Neuronal stem cell (in vitro differentiated cells): ENCODE measurements at regions not wholly inside any gene's neighbourhood (a gene's known extent, or its start where the extent isn't known, plus 50 kb on each side); places are given as distances from the start of the nearest gene placed in this dataset.

Source experiments
- DNase-seq: peaks from one replicate; pipeline ENCODE4 v3.0.0-alpha.2; 2013; ENCODE audit warnings: low spot score
- H2AFZ ChIP-seq: one replicate; pipeline ENCODE4 v1.6.1; 2013; ENCODE audit warnings: mild to moderate bottlenecking, low read length, inconsistent platforms
- H2AK5ac ChIP-seq: 2 replicates; pipeline ENCODE4 v1.6.1; 2013; ENCODE audit warnings: low read depth, mild to moderate bottlenecking, inconsistent platforms, low read length, moderate library complexity, mixed read lengths
- H2BK120ac ChIP-seq: 2 replicates; pipeline ENCODE4 v1.6.1; 2013; ENCODE audit warnings: low read depth, mild to moderate bottlenecking, inconsistent platforms, low read length, moderate library complexity, mixed read lengths
- H2BK12ac ChIP-seq: one replicate; pipeline ENCODE4 v1.6.1; 2013; ENCODE audit warnings: low read length, inconsistent platforms
- H2BK15ac ChIP-seq: 2 replicates; pipeline ENCODE4 v1.6.1; 2013; ENCODE audit warnings: mild to moderate bottlenecking, low read length, inconsistent platforms, mixed read lengths
- H2BK5ac ChIP-seq: one replicate; pipeline ENCODE4 v1.6.1; 2013; ENCODE audit warnings: inconsistent platforms, mild to moderate bottlenecking, low read length, moderate library complexity
- H3K14ac ChIP-seq: one replicate; pipeline ENCODE4 v1.6.1; 2013; ENCODE audit warnings: low read length, inconsistent platforms
- H3K18ac ChIP-seq: 2 replicates; pipeline ENCODE4 v1.6.1; 2013; ENCODE audit warnings: low read length, inconsistent platforms
- H3K23ac ChIP-seq: 2 replicates; pipeline ENCODE4 v1.6.1; 2013; ENCODE audit warnings: low read depth, mild to moderate bottlenecking, mixed read lengths, low read length, inconsistent platforms; ENCODE audit not compliant: poor library complexity
- H3K27ac ChIP-seq: replicated peaks from 3 replicates; pipeline ENCODE4 v1.5.1; 2013; ENCODE audit warnings: low read length, inconsistent platforms
- H3K27me3 ChIP-seq, 3 experiments: 2 replicates each; pipeline ENCODE4 v1.6.1; 2013; ENCODE audit warnings: low read length in 3 of 3, mild to moderate bottlenecking in 2 of 3, inconsistent platforms in 1 of 3, low read depth in 1 of 3, mixed read lengths in 1 of 3, moderate library complexity in 1 of 3; ENCODE audit not compliant: control insufficient read depth in 3 of 3, insufficient read depth in 3 of 3
- H3K36me3 ChIP-seq, 2 donors: replicated peaks in 1 of 2; 2 replicates each; pipeline ENCODE4 v1.6.1; 2013; ENCODE audit warnings: low read length in 2 of 2; ENCODE audit not compliant: control insufficient read depth in 2 of 2, insufficient read depth in 2 of 2
- H3K4ac ChIP-seq: 2 replicates; pipeline ENCODE4 v1.6.1; 2013; ENCODE audit warnings: inconsistent platforms, mild to moderate bottlenecking, low read length, moderate library complexity
- H3K4me1 ChIP-seq, 2 donors: 1 replicate in 1 of 2; 2 replicates in 1 of 2; pipeline ENCODE4 v1.6.1; 2013; ENCODE audit warnings: low read length in 2 of 2, low read depth in 1 of 2; ENCODE audit not compliant: control insufficient read depth in 2 of 2, insufficient read depth in 1 of 2
- H3K4me2 ChIP-seq: one replicate; pipeline ENCODE4 v1.6.1; 2013; ENCODE audit warnings: mild to moderate bottlenecking, low read length, inconsistent platforms; ENCODE audit not compliant: insufficient read depth, poor library complexity, severe bottlenecking
- H3K4me3 ChIP-seq, 2 donors: 2 replicates each; pipeline ENCODE4 v1.5.1; 2013; ENCODE audit warnings: low read length in 2 of 2, mild to moderate bottlenecking in 2 of 2, inconsistent platforms in 1 of 2, moderate library complexity in 1 of 2
- H3K79me1 ChIP-seq: one replicate; pipeline ENCODE4 v1.6.1; 2013; ENCODE audit warnings: low read depth, mild to moderate bottlenecking, inconsistent platforms, low read length, moderate library complexity
- H3K9ac ChIP-seq: one replicate; pipeline ENCODE4 v1.6.1; 2013; ENCODE audit warnings: mild to moderate bottlenecking, low read depth, low read length, inconsistent platforms; ENCODE audit not compliant: poor library complexity
- H3K9me3 ChIP-seq, 2 donors: replicated peaks in 1 of 2; 2 replicates each; pipeline versions ENCODE3 to v1.6.1; 2013; ENCODE audit warnings: low read length in 2 of 2, mild to moderate bottlenecking in 2 of 2, inconsistent platforms in 1 of 2, low read depth in 1 of 2, mixed read lengths in 1 of 2, moderate library complexity in 1 of 2; ENCODE audit not compliant: control insufficient read depth in 2 of 2, insufficient read depth in 1 of 2
- H4K8ac ChIP-seq: one replicate; pipeline ENCODE4 v1.6.1; 2013; ENCODE audit warnings: low read depth, mild to moderate bottlenecking, inconsistent platforms, low read length, moderate library complexity
- H4K91ac ChIP-seq: one replicate; pipeline ENCODE4 v1.6.1; 2013; ENCODE audit warnings: low read length, low read depth, mild to moderate bottlenecking, inconsistent platforms; ENCODE audit not compliant: poor library complexity
- WGBS, 2 donors: extraction: QIAGEN DNeasy Blood & Tissue Kit; methylation state at CpG; one replicate each; pipeline ENCODE4 v1.1.7; 2013; ENCODE audit warnings: missing lambda C conversion rate in 2 of 2, mixed read lengths in 1 of 2; ENCODE audit not compliant: insufficient read length in 2 of 2, insufficient replicate concordance in 1 of 2; ENCODE audit errors: extremely low coverage in 2 of 2; 5-methylcytosine and 5-hydroxymethylcytosine counted together

DNA sequence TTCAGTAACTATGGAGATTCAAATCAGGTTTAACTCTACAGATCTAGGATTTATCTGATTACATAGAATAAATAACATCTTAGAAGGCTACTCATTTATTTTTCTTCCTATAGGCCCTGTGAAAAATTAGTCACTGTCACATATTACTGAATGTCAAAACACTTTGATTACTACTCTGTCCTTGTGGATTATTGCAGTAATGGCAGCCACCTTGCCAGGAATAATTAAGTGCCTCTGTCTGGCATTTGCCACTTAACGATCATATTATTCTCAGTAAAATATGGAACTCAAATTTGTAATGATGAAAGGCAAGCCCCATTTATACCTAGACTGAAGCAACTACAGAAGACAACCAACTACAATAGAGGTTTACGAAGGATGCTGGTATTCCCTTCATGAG, 596.3 kb upstream of the ARPP21 start:
- Histone ChIP-seq H2BK5ac (no peak overlapping the region), H3K14ac (no peak overlapping the region), H2BK15ac (no peak overlapping the region), H3K4ac (no peak overlapping the region), H2AK5ac (no peak overlapping the region), H2BK120ac (no peak overlapping the region), H4K91ac (no peak overlapping the region), H3K27me3 (no peaks in the 10 kb centered on the region), H4K8ac (no peak overlapping the region), H3K23ac (no peak overlapping the region), H3K4me2 (no peak overlapping the region), H3K4me3 (no peak overlapping the region), H3K9ac (no peak overlapping the region), H3K4me1 (no peaks in the 10 kb centered on the region), H3K27ac (no peak overlapping the region), H3K18ac (no peak overlapping the region), H3K36me3 (no peaks in the 10 kb centered on the region), H3K79me1 (no peaks in the 10 kb centered on the region), H3K9me3 (no peaks in the 10 kb centered on the region), H2BK12ac (no peak overlapping the region), H2AFZ (no peak overlapping the region)
- DNase-seq: no peak
- no CpG with 5 or more reads among the region's 2 CpGs for WGBS, 2 donors

DNA sequence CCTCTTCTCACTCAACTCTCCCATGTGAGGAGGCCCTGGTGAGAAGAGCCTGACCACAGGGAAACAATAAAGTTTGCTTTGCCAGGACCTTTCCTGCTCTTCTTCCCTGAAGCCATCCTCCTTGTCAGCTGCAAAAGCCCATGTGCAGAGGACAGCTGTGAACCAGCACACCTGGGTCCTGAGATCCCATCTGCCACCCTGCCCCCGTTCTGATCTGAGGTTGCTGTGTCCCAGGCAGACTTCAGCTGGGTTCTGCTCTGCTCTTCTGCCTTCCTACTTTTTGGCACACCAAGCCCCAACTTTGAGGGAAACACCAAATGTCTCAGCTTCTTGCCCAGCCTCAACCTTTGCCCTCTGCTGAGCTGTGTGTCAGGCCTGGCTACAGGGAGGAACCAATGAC, 595.1 kb upstream of the ARPP21 start:
- Histone ChIP-seq H2AFZ (no peak overlapping the region), H3K4me2 (no peak overlapping the region), H3K79me1 (no peaks in the 10 kb centered on the region), H2BK120ac (no peak overlapping the region), H3K9ac (no peak overlapping the region), H4K91ac (no peak overlapping the region), H3K4me1 (peaks cover 0 to 1% of the 10 kb centered on the region in 2 donors), H2BK15ac (no peak overlapping the region), H3K4me3 (no peak overlapping the region), H3K27ac (no peak overlapping the region), H3K18ac (no peak overlapping the region), H2BK12ac (no peak overlapping the region), H3K9me3 (no peaks in the 10 kb centered on the region), H3K36me3 (no peaks in the 10 kb centered on the region), H3K14ac (no peak overlapping the region), H3K27me3 (no peaks in the 10 kb centered on the region), H3K4ac (no peak overlapping the region), H2AK5ac (no peak overlapping the region), H2BK5ac (no peak overlapping the region), H3K23ac (no peak overlapping the region), H4K8ac (no peak overlapping the region)
- no CpG with 5 or more reads among the region's 1 CpG for WGBS, 2 donors
- DNase-seq: no peak

DNA sequence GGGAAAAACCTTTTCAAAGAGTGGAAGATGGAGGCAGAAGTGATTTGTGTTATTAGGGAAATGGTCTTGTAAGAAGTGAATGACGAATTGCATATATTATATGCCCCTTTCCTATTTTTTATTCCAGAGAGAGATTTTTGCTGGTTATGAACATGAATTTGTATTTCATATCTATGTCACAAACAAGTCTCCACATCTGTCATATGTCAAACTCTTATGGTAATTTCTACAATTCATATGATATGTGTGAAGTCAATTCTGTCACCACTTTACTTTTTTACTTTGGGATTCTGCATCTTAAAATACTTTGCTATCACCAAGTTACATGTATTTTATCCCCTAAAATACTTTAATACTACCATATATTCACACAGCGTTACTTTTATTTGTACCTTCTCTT, 594.2 kb upstream of the ARPP21 start:
- H3K27ac ChIP-seq: no peak overlapping the region
- H3K9ac ChIP-seq: no peak overlapping the region
- no peak overlapping the region for H3K4ac ChIP-seq
- H2BK120ac ChIP-seq: no peak overlapping the region
- H3K27me3 ChIP-seq: no peaks in the 10 kb centered on the region
- H3K14ac ChIP-seq: no peak overlapping the region
- H2AFZ ChIP-seq: no peak overlapping the region
- no peak overlapping the region for H3K23ac ChIP-seq
- 100% methylated on average over 1 of the region's 2 CpGs for WGBS, 2 donors
- H3K4me2 ChIP-seq: no peak overlapping the region
- DNase-seq: no peak
- H4K8ac ChIP-seq: no peak overlapping the region
- H3K9me3 ChIP-seq: no peaks in the 10 kb centered on the region
- H3K4me1 ChIP-seq: peaks cover 0 to 1% of the 10 kb centered on the region in 2 donors
- H3K79me1 ChIP-seq: no peaks in the 10 kb centered on the region
- no peak overlapping the region for H2AK5ac ChIP-seq
- no peak overlapping the region for H2BK12ac ChIP-seq
- H3K4me3 ChIP-seq: no peak overlapping the region
- H3K18ac ChIP-seq: no peak overlapping the region
- no peak overlapping the region for H2BK5ac ChIP-seq
- H4K91ac ChIP-seq: no peak overlapping the region
- H3K36me3 ChIP-seq: no peaks in the 10 kb centered on the region
- no peak overlapping the region for H2BK15ac ChIP-seq

DNA sequence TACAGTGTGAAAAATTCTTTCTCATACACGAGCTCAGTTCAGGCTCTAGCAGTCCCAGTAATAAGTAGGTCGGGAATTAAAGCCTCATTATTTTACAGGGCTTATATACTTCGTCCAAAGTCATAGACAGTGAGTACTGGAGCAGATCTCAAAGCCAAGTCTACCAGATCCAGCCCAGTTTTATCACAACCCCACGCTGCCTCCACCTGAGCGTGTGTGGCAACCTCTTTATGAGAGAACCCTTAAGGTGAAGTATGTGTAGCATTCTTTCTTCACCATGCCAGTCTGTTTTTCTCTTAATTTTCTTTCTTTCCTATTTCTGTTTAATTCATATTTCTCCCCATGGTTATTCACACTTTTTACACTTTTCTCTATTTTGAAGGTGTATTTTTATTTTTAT, 574.6 kb upstream of the ARPP21 start:
- no peak overlapping the region for H3K4ac ChIP-seq
- no peaks in the 10 kb centered on the region for H3K9me3 ChIP-seq
- no peaks in the 10 kb centered on the region for H3K79me1 ChIP-seq
- no peak overlapping the region for H2BK12ac ChIP-seq
- no peak overlapping the region for H2BK5ac ChIP-seq
- no peak overlapping the region for H2AFZ ChIP-seq
- H2BK120ac ChIP-seq: no peak overlapping the region
- H2AK5ac ChIP-seq: no peak overlapping the region
- no peak overlapping the region for H3K23ac ChIP-seq
- H3K9ac ChIP-seq: no peak overlapping the region
- H3K14ac ChIP-seq: no peak overlapping the region
- WGBS, 2 donors: no CpG with 5 or more reads among the region's 5 CpGs
- H3K36me3 ChIP-seq: no peaks in the 10 kb centered on the region
- no peak overlapping the region for H3K4me3 ChIP-seq
- H2BK15ac ChIP-seq: no peak overlapping the region
- DNase-seq: no peak
- no peak overlapping the region for H3K27ac ChIP-seq
- no peak overlapping the region for H3K18ac ChIP-seq
- no peak overlapping the region for H4K91ac ChIP-seq
- no peaks in the 10 kb centered on the region for H3K4me1 ChIP-seq
- no peak overlapping the region for H3K4me2 ChIP-seq
- no peaks in the 10 kb centered on the region for H3K27me3 ChIP-seq
- H4K8ac ChIP-seq: no peak overlapping the region
